NCI-H526 (cell line): ENCODE measurements at regions not wholly inside any gene's neighbourhood (a gene's known extent, or its start where the extent isn't known, plus 50 kb on each side); places are given as distances from the start of the nearest gene placed in this dataset.
A peak's percentile ranks its signal among the peaks of the same experiment; 100 is the strongest.

Experiments used
- DNase-seq, 2 experiments: peaks; one replicate each; lab custom pipeline; 2025; lab: John Stamatoyannopoulos, UW

- no peak for DNase-seq
Observed at GRCh38 chr21:32134441-32135130, 144.3 kb downstream of the MIS18A start.

GRCh38 chr21:32132881-32133280, 146.0 kb downstream of the MIS18A start:
- DNase-seq = no peak

- no peak for DNase-seq
Observed at GRCh38 chr21:32132409-32132808, 146.4 kb downstream of the MIS18A start.

- no peak for DNase-seq
Observed at GRCh38 chr21:32131960-32132359, 146.9 kb downstream of the MIS18A start.

GRCh38 chr21:32131164-32131563, 147.7 kb downstream of the MIS18A start:
- no peak for DNase-seq

- no peak for DNase-seq
Observed at GRCh38 chr21:32130031-32130891, 148.6 kb downstream of the MIS18A start.

GRCh38 chr21:32127081-32127480, 151.8 kb downstream of the MIS18A start:
- DNase-seq = no peak

- no peak for DNase-seq
Observed at GRCh38 chr21:32122082-32122481, 156.8 kb downstream of the MIS18A start.

- DNase-seq = no peak
Observed at GRCh38 chr21:32120230-32120629, 158.6 kb downstream of the MIS18A start.

- no peak for DNase-seq
Observed at GRCh38 chr21:32119811-32120210, 159.0 kb downstream of the MIS18A start.

GRCh38 chr21:32119389-32119788, 159.5 kb downstream of the MIS18A start:
- DNase-seq = no peak

- no peak for DNase-seq
Observed at GRCh38 chr21:32114419-32115035, 164.3 kb downstream of the MIS18A start.

GRCh38 chr21:32113486-32113885, 165.4 kb downstream of the MIS18A start:
- DNase-seq = no peak

GRCh38 chr21:32112195-32112594, 166.7 kb downstream of the MIS18A start:
- DNase-seq = no peak

GRCh38 chr21:32108566-32108965, 170.3 kb downstream of the MIS18A start:
- DNase-seq = no peak

- DNase-seq = no peak
Observed at GRCh38 chr21:32103361-32103760, 175.5 kb downstream of the MIS18A start.

GRCh38 chr21:32102426-32102825, 176.4 kb downstream of the MIS18A start:
- no peak for DNase-seq

GRCh38 chr21:32101277-32101676, 177.6 kb downstream of the MIS18A start:
- DNase-seq = no peak

- DNase-seq = no peak
Observed at GRCh38 chr21:32100423-32100822, 178.4 kb downstream of the MIS18A start.

GRCh38 chr21:32099812-32100416, 178.9 kb downstream of the MIS18A start:
- DNase-seq = no peak

- peak in 1 of 2 experiments; percentile 28 for DNase-seq
Observed at GRCh38 chr21:32096411-32096810, 182.4 kb downstream of the MIS18A start.

- DNase-seq = peak; percentile 9 to 25
Observed at GRCh38 chr21:32094804-32095203, 184.0 kb downstream of the MIS18A start.
